ENCODE measurements at regions not wholly inside any gene's neighbourhood (a gene's known extent, or its start where the extent isn't known, plus 50 kb on each side); places are given as distances from the start of the nearest gene placed in this dataset.

- TF ChIP-seq CTCF (IDR thresholded peaks at IDR 0.05) = no peak
- TF ChIP-seq SIN3A (IDR thresholded peaks at IDR 0.05; ENCODE audit: borderline replicate concordance, insufficient read depth, low read depth, low read length) = no peak
- TF ChIP-seq REST (IDR thresholded peaks at IDR 0.05; ENCODE audit: insufficient read depth in 1 of 2, low read depth in 2 of 2, low read length in 1 of 2) = no peak
- TF ChIP-seq POLR2AphosphoS5 (IDR thresholded peaks at IDR 0.05; ENCODE audit: low read depth, low read length) = no peak
- no peak for TF ChIP-seq TCF7L2 (IDR thresholded peaks at IDR 0.05; ENCODE audit: low read depth, low read length)
These were observed 105.8 kb downstream of the UTRN start for GRCh38 chr6:144390886-144391285.
